Mucosa of descending colon (tissue), 3 donors: ENCODE measurements at regions not wholly inside any gene's neighbourhood (a gene's known extent, or its start where the extent isn't known, plus 50 kb on each side); places are given as distances from the start of the nearest gene placed in this dataset.

ENCODE experiments used
- ATAC-seq: fragments of 200-7000 bp; cut with Tn5 transposase; one replicate; pipeline ENCODE4 v1.9.1; 2020; ENCODE audit warnings: mild to moderate bottlenecking, moderate library complexity
- DNase-seq, 3 donors: peaks; one replicate each; pipeline ENCODE4 v3.0.0-alpha.2; 2020
- H3K36me3 ChIP-seq: fragments of 200-600 bp; one replicate; pipeline ENCODE4 v1.8.0; 2021; ENCODE audit warnings: low read depth, mild to moderate bottlenecking
- H3K4me1 ChIP-seq: fragments of 200-600 bp; one replicate; pipeline ENCODE4 v1.8.0; 2021; ENCODE audit warnings: low read depth, mild to moderate bottlenecking
- H3K4me3 ChIP-seq: fragments of 200-600 bp; one replicate; pipeline ENCODE4 v1.8.0; 2021; ENCODE audit warnings: mild to moderate bottlenecking
- H3K9me3 ChIP-seq: fragments of 200-600 bp; one replicate; pipeline ENCODE4 v1.8.0; 2021; ENCODE audit warnings: mild to moderate bottlenecking
- intact Hi-C, 2 donors: fragments of 100-400 bp; cut with DNase I in 1 of 2; cut with micrococcal nuclease in 1 of 2; formaldehyde crosslinking; loops; one replicate each; pipeline versions ENCODE4 v1.11.0 to v1.11.1; 2022; cut with DNase I, micrococcal nuclease
- TF ChIP-seq, protein P1 (sequence below): fragments of 200-600 bp; IDR thresholded peaks from one replicate; pipeline ENCODE4 v1.8.0; 2022; ENCODE audit warnings: antibody characterized with exemption, mild to moderate bottlenecking
- donor health status: DM: no; HTN: no; CAD: no; lungs with moderate emphysema.
- donor health status: DM: no; HTN: no; CAD: no.
- donor health status: DM: no; HTN: yes; CAD: no.

DNA sequence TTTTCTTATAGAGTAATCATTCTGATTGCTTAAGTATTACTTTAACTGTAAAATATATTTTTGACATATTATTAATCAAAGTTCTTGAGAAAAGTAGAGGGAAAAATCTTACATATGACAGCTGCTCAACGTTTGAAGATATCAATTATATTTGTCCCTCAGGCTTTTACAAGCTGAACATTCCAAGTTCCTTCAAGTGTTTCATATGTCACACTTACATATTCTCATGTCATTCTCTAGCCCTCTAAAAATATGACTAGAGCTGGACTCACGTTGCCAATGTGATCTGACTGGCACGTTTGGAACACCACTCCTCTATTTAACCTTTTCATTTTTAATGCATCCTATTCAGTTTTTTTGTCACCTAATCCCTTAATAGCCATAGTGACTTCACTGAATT is 492.9 kb downstream of the PCDH18 start:
- no peak for DNase-seq
- H3K4me3 ChIP-seq: no peak overlapping the region
- ATAC-seq: no peak
- intact Hi-C loops: no loop called here
- H3K36me3 ChIP-seq: no peaks in the 10 kb centered on the region
- TF ChIP-seq, protein P1, sequence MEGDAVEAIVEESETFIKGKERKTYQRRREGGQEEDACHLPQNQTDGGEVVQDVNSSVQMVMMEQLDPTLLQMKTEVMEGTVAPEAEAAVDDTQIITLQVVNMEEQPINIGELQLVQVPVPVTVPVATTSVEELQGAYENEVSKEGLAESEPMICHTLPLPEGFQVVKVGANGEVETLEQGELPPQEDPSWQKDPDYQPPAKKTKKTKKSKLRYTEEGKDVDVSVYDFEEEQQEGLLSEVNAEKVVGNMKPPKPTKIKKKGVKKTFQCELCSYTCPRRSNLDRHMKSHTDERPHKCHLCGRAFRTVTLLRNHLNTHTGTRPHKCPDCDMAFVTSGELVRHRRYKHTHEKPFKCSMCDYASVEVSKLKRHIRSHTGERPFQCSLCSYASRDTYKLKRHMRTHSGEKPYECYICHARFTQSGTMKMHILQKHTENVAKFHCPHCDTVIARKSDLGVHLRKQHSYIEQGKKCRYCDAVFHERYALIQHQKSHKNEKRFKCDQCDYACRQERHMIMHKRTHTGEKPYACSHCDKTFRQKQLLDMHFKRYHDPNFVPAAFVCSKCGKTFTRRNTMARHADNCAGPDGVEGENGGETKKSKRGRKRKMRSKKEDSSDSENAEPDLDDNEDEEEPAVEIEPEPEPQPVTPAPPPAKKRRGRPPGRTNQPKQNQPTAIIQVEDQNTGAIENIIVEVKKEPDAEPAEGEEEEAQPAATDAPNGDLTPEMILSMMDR: no peak
- H3K4me1 ChIP-seq: no peaks in the 10 kb centered on the region
- no peaks in the 10 kb centered on the region for H3K9me3 ChIP-seq

DNA sequence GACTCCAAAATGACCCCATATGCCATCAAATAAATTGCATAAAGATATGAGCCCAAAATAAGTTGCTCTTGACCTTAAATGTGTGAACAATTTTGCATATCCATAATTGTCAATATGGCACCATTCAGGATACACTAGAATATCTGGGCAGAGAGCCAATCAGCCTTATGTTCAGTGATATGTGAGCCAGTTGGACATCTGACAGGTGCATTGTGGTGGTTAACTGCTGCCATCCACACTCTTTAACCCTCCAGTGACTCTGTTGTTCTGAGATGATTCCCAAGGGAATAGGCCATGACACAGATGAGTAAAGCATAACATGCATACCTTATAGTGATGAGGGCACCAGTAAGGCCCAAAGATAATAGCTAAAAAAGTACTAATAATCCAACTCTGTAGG is 500.1 kb downstream of the PCDH18 start:
- DNase-seq (no peak), ATAC-seq (no peak)
- no peaks in the 10 kb centered on the region for H3K9me3 ChIP-seq
- no peaks in the 10 kb centered on the region for H3K4me1 ChIP-seq
- H3K4me3 ChIP-seq: no peak overlapping the region
- TF ChIP-seq, protein P1: no peak
- H3K36me3 ChIP-seq: no peaks in the 10 kb centered on the region
- intact Hi-C loops: no loop called here

DNA sequence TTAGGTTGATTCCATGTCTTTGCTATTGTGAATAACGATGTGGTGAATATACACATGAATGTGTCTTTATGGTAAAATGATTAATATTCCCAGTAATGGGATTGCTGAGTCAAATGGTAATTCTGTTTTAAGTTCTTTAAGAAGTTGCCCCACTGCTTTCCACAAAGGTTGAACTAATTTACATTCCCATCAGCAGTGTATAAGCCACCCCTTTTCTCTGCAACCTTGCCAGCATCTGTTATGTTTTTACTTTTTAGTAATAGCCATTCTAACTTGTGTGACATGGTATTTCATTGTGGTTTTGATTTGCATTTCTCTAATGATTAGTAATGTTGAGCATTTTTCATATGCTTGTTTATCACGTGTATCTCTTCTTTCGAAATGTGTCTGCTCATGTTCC is 503.3 kb downstream of the PCDH18 start:
- ATAC-seq: no peak
- TF ChIP-seq, protein P1: no peak
- DNase-seq: no peak
- H3K4me3 ChIP-seq: no peak overlapping the region
- no peaks in the 10 kb centered on the region for H3K4me1 ChIP-seq
- no peaks in the 10 kb centered on the region for H3K36me3 ChIP-seq
- intact Hi-C loops: no loop called here
- no peaks in the 10 kb centered on the region for H3K9me3 ChIP-seq

DNA sequence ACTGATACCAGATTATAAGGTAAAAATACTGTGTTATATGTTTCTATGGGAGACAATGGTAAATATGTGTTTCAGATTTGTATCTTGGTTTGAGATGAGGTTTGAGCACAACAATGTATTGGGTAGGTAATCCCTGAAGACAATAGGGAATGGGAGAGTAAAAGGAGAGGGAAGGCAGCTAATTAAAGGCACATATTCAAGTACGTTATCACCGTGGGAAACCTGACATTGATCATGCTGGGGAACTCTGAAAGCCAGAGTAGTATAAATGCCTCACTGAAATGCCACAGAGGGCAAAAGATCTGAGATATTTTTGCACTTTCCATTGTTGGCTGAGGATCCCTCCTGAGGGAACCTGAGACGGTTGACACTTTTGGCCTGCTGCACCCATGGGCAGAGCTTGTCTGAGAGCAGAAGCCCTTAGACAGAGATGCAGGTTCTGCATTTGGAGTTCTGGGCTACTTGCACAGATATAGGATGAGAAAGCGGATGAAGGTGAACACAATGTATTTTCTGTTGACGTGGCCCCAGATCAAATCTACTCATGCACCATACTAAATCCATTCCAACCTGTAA is 506.7 kb downstream of the PCDH18 start:
- TF ChIP-seq, protein P1: no peak
- H3K4me1 ChIP-seq: no peaks in the 10 kb centered on the region
- DNase-seq (no peak), ATAC-seq (no peak)
- intact Hi-C loops: no loop called here
- H3K4me3 ChIP-seq: no peak overlapping the region
- H3K9me3 ChIP-seq: no peaks in the 10 kb centered on the region
- no peaks in the 10 kb centered on the region for H3K36me3 ChIP-seq

DNA sequence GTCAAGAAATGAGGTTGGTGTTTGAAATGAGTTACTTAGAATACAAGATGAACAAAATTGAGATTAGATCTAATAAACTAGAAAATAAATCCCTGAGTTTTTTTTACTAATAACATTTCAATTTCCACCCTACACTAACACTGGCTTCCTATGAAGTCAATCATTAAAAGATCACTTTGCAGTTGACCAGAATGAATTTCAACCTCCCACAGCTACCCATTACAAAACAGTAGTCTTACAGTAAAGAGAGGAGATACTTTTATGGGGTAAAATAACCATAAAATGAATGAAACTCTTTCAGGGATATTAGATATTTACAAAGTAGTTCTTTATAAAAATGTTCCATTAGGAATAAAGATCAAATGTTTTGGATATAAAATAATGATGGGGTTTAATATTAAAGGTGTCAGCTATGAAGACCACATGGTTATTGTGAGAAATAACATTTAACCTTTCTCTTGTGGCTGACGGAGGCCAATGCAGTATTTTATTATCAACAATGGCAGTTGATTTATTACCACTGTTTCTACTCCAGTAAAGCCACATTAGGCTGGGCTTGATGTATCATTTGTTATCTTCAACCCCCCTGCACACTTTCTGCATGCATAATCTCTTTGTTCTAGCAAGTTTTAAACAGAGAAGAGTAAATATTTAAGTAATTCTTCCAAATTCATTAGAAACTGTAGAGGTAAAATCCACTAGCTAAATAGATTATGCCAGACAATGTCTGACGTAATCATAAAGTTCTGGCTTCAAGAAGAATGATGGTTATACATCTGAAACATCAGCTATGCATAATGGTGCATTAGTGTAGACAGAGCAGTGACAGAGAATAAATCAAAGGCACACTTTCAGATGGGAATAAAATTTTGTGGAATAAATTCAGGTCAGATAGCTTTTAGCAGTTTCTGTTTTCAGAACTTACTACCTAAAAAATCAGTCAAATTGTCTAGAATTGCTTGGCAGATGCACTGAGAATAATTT is 516.6 kb downstream of the PCDH18 start:
- Histone ChIP-seq H3K4me3 (no peak overlapping the region), H3K4me1 (no peaks in the 10 kb centered on the region), H3K36me3 (no peaks in the 10 kb centered on the region), H3K9me3 (no peaks in the 10 kb centered on the region)
- intact Hi-C loops: no loop called here
- TF ChIP-seq, protein P1: no peak
- DNase-seq (no peak), ATAC-seq (no peak)
